Cerebellar cortex (tissue), 1 donor: ENCODE measurements at regions not wholly inside any gene's neighbourhood (a gene's known extent, or its start where the extent isn't known, plus 50 kb on each side); places are given as distances from the start of the nearest gene placed in this dataset.

Experiments used
- DNase-seq: peaks from one replicate; pipeline ENCODE4 v3.0.0-alpha.2; 2015; ENCODE audit warnings: low spot score

GRCh38 chr18:45312555-45313126 lies 302.6 kb upstream of the SLC14A2 start:
- DNase-seq: no peak

- DNase-seq: no peak
These were observed 299.1 kb upstream of the SLC14A2 start for GRCh38 chr18:45316127-45316526.

GRCh38 chr18:45317948-45318640 lies 297.2 kb upstream of the SLC14A2 start:
- no peak for DNase-seq

- no peak for DNase-seq
These were observed 294.6 kb upstream of the SLC14A2 start for GRCh38 chr18:45320724-45321123.

- DNase-seq: peak; percentile 31
These were observed 293.8 kb upstream of the SLC14A2 start for GRCh38 chr18:45321520-45321919.

GRCh38 chr18:45322343-45322742 lies 292.9 kb upstream of the SLC14A2 start:
- DNase-seq: no peak

GRCh38 chr18:45324101-45324494 lies 291.2 kb upstream of the SLC14A2 start:
- DNase-seq: no peak

- DNase-seq: no peak
These were observed 290.7 kb upstream of the SLC14A2 start for GRCh38 chr18:45324495-45325113.

- no peak for DNase-seq
These were observed 289.5 kb upstream of the SLC14A2 start for GRCh38 chr18:45325778-45326177.

- no peak for DNase-seq
These were observed 288.8 kb upstream of the SLC14A2 start for GRCh38 chr18:45326505-45326904.

- DNase-seq: no peak
These were observed 287.0 kb upstream of the SLC14A2 start for GRCh38 chr18:45328296-45328695.

GRCh38 chr18:45328811-45329210 lies 286.5 kb upstream of the SLC14A2 start:
- DNase-seq: no peak

- no peak for DNase-seq
These were observed 286.0 kb upstream of the SLC14A2 start for GRCh38 chr18:45329316-45329715.

- no peak for DNase-seq
These were observed 285.1 kb upstream of the SLC14A2 start for GRCh38 chr18:45330170-45330594.

GRCh38 chr18:45332871-45333270 lies 282.4 kb upstream of the SLC14A2 start:
- DNase-seq: no peak

- no peak for DNase-seq
These were observed 281.1 kb upstream of the SLC14A2 start for GRCh38 chr18:45334191-45334590.

GRCh38 chr18:45335282-45336043 lies 279.8 kb upstream of the SLC14A2 start:
- DNase-seq: no peak

- no peak for DNase-seq
These were observed 278.8 kb upstream of the SLC14A2 start for GRCh38 chr18:45336448-45336847.

- DNase-seq: no peak
These were observed 277.8 kb upstream of the SLC14A2 start for GRCh38 chr18:45337477-45337876.

GRCh38 chr18:45339810-45340550 lies 275.3 kb upstream of the SLC14A2 start:
- DNase-seq: no peak

- no peak for DNase-seq
These were observed 274.4 kb upstream of the SLC14A2 start for GRCh38 chr18:45340884-45341283.

- DNase-seq: no peak
These were observed 273.8 kb upstream of the SLC14A2 start for GRCh38 chr18:45341454-45341853.
